OCI-LY7 (cell line): ENCODE measurements at regions not wholly inside any gene's neighbourhood (a gene's known extent, or its start where the extent isn't known, plus 50 kb on each side); places are given as distances from the start of the nearest gene placed in this dataset.
"Not testable (repeated sequence)": the region's sequence is repeated elsewhere in the genome, so short reads cannot be mapped to it uniquely, and the experiment has no call there.

Source experiments
- BruUV-seq: library from RNA; stranded (reverse); fragments of 400-500 nt; replicated peaks from 2 replicates; lab custom pipeline; 2021; lab: Mats Ljungman, UMichigan
- CTCF ChIA-PET: fragments of 300-600 bp; sonication (Branson Sonifier 250); formaldehyde crosslinking; loops from one replicate; lab custom pipeline; 2022; ENCODE audit warnings: antibody characterized with exemption; ENCODE audit not compliant: unreplicated experiment; lab: Charles Lee
- POLR2A ChIA-PET: fragments of 300-600 bp; sonication (Branson Sonifier 250); formaldehyde crosslinking; loops from one replicate; lab custom pipeline; 2022; ENCODE audit warnings: antibody characterized with exemption; lab: Charles Lee
- DNase-seq: peaks from one replicate; pipeline ENCODE4 v3.0.0-alpha.2; 2015; ENCODE audit warnings: low spot score
- H2AFZ ChIP-seq: fragments of 200-600 bp; sonication (generic), shearing (Covaris generic); 2 replicates; pipeline ENCODE4 v1.6.1; 2014; ENCODE audit warnings: mild to moderate bottlenecking, antibody characterized with exemption, low read length, moderate library complexity
- H3K27ac ChIP-seq: fragments of 200-600 bp; sonication (generic); 2 replicates; pipeline ENCODE4 v1.5.1; 2014; ENCODE audit warnings: mixed run types, low read depth, mild to moderate bottlenecking, moderate library complexity, low read length, inconsistent platforms; ENCODE audit not compliant: poor library complexity, severe bottlenecking
- H3K36me3 ChIP-seq: fragments of 200-600 bp; sonication (generic); 2 replicates; pipeline ENCODE4 v1.6.1; 2014; ENCODE audit warnings: mild to moderate bottlenecking, antibody characterized with exemption, low read length, moderate library complexity, mixed read lengths; ENCODE audit not compliant: insufficient read depth
- H3K4me1 ChIP-seq: fragments of 200-600 bp; sonication (generic); 2 replicates; pipeline ENCODE4 v1.5.1; 2014; ENCODE audit warnings: mild to moderate bottlenecking, low read length; ENCODE audit not compliant: insufficient read depth, poor library complexity, severe bottlenecking
- H3K4me2 ChIP-seq: fragments of 200-600 bp; sonication (generic); 2 replicates; pipeline ENCODE4 v1.6.1; 2014; ENCODE audit warnings: mild to moderate bottlenecking, low read length
- H3K4me3 ChIP-seq: fragments of 200-600 bp; sonication (generic); 2 replicates; pipeline ENCODE4 v1.5.1; 2014; ENCODE audit warnings: mild to moderate bottlenecking, low read depth, low read length; ENCODE audit not compliant: poor library complexity, severe bottlenecking
- H3K79me2 ChIP-seq: fragments of 200-600 bp; sonication (generic); 2 replicates; pipeline ENCODE4 v1.6.1; 2016; ENCODE audit warnings: low read depth, mild to moderate bottlenecking, low read length, moderate library complexity, mixed read lengths; ENCODE audit not compliant: insufficient read depth
- H3K9me2 ChIP-seq: fragments of 200-600 bp; sonication (generic); 2 replicates; pipeline ENCODE4 v1.6.1; 2016; ENCODE audit warnings: mild to moderate bottlenecking, low read length, mixed read lengths; ENCODE audit not compliant: insufficient read depth
- H3K9me3 ChIP-seq: fragments of 200-600 bp; sonication (generic); 2 replicates; pipeline ENCODE4 v1.6.1; 2014; ENCODE audit warnings: mild to moderate bottlenecking, mixed run types, low read length, mixed read lengths
- H4K20me1 ChIP-seq: fragments of 200-600 bp; sonication (generic); 2 replicates; pipeline ENCODE4 v1.6.1; 2014; ENCODE audit warnings: mild to moderate bottlenecking, antibody characterized with exemption, low read length, moderate library complexity, mixed read lengths; ENCODE audit not compliant: insufficient read depth
- EZH2phosphoT487 ChIP-seq: fragments of 200-600 bp; sonication (generic); IDR thresholded peaks from 2 replicates; pipeline ENCODE4 v1.6.1; 2018; ENCODE audit warnings: low read depth, borderline replicate concordance, mild to moderate bottlenecking, mixed run types, antibody characterized with exemption, low read length, moderate library complexity, mixed read lengths
- intact Hi-C: fragments of 100-400 bp; cut with micrococcal nuclease; formaldehyde crosslinking; loops from one replicate; pipeline ENCODE4 v1.10.0; 2022; ENCODE audit not compliant: unreplicated experiment
- TF ChIP-seq, protein P1 (sequence below): fragments of 200-600 bp; sonication (generic); conservative IDR thresholded peaks from 2 replicates; pipeline ENCODE4 v1.5.1; 2014; ENCODE audit warnings: mild to moderate bottlenecking, antibody characterized with exemption, low read length, moderate library complexity, mixed read lengths

DNA sequence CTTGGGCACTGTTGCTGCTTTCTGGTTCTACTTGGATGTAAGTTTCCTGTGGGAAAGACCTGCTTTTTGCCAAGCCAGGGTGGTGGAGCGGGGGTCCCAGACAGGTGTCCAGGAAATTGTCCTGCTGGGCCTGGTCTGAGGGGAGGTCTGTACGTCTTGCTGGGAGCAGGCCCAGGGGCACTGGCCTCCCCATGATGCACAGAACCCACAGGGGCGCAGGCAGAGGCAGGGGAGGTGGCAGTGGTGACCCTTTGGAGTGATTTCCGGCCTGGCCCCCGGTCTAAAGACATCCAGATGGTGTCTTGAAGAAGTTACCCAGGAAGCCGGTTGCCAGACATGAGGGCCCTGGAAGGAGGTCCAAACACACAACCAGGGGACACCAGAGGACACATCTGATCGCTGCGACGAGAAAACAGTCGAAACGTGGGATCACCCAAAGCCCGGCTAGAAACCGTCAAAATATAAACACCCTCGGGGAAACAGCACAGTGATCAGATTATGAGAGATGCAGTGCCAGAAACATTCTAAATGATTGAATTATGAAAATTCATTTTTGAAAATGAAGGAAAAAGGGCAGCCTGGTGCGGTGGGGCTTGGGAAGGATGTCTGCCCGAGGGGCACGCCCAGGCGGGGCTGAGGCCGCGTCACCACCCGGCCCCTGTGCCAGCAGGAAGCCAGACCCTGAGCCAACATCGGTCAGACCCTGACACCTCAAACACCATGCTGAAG, 59.6 kb downstream of the TMEM270 start:
- Histone ChIP-seq H3K79me2 (no peaks in the 10 kb centered on the region), H3K4me2 (no peak overlapping the region), H3K4me3 (no peak overlapping the region), H3K9me3 (no peaks in the 10 kb centered on the region), H4K20me1 (no peaks in the 10 kb centered on the region), H3K4me1 (no peaks in the 10 kb centered on the region), H3K27ac (no peak overlapping the region), H2AFZ (no peak overlapping the region), H3K36me3 (no peaks in the 10 kb centered on the region), H3K9me2 (no peaks in the 10 kb centered on the region)
- ChIA-PET POLR2A (no interaction called here), CTCF (no interaction called here)
- intact Hi-C loops = no loop called here
- TF ChIP-seq, protein P1, sequence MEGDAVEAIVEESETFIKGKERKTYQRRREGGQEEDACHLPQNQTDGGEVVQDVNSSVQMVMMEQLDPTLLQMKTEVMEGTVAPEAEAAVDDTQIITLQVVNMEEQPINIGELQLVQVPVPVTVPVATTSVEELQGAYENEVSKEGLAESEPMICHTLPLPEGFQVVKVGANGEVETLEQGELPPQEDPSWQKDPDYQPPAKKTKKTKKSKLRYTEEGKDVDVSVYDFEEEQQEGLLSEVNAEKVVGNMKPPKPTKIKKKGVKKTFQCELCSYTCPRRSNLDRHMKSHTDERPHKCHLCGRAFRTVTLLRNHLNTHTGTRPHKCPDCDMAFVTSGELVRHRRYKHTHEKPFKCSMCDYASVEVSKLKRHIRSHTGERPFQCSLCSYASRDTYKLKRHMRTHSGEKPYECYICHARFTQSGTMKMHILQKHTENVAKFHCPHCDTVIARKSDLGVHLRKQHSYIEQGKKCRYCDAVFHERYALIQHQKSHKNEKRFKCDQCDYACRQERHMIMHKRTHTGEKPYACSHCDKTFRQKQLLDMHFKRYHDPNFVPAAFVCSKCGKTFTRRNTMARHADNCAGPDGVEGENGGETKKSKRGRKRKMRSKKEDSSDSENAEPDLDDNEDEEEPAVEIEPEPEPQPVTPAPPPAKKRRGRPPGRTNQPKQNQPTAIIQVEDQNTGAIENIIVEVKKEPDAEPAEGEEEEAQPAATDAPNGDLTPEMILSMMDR = no peak
- no peak for TF ChIP-seq EZH2phosphoT487
- DNase-seq = no peak
- BruUV-seq = no TSS peak

DNA sequence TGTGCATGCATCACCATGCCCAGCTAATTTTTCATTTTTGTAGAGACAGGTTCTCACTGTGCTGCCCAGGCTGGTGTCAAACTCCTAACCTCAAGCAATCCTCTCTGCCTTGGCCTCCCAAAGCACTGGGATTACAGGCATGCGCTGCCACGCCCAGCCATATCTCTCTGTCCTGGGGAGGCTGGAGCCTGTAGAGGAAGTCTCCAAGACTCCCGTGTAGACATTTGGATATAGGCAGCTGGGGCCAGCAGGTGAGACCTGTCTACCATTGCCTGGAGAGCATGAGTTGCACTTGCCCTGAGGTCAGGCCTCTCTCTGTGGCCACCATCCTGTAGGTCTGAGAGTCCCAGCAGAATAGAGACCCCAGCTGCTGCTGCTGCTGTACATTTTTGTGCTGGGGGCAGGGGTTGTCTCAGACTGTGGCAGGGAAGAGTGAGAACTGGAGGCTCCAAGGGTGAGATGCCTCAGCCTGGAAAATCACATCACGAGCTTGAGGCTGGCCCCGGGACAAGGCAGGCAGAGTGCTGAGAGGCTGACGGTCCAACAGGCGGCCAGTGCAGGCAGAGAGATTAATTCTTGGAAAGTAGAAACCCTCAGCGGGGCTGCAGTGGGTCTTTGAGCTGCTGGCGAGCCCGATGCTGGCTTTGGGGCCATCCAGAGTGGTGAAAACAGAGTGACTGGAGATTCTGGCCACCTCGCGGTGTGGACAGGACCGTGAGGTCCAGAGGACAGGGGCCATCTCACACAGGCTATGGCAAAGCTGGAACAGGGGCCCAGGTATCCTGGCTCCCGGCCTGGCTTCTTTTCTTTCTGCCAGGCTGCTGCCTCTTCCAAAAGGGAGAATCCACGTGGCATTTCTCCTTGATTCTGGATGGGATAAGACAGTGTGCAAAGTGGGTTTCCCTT, 60.9 kb downstream of the TMEM270 start:
- H3K9me3 ChIP-seq = no peaks in the 10 kb centered on the region
- no TSS peak for BruUV-seq
- no peaks in the 10 kb centered on the region for H3K4me1 ChIP-seq
- ChIA-PET POLR2A (no interaction called here), CTCF (no interaction called here)
- TF ChIP-seq, protein P1 = no peak
- TF ChIP-seq EZH2phosphoT487 = no peak
- no peaks in the 10 kb centered on the region for H3K36me3 ChIP-seq
- DNase-seq = no peak
- no peak overlapping the region for H2AFZ ChIP-seq
- no peak overlapping the region for H3K4me2 ChIP-seq
- H3K79me2 ChIP-seq = no peaks in the 10 kb centered on the region
- H3K4me3 ChIP-seq = no peak overlapping the region
- no peak overlapping the region for H3K27ac ChIP-seq
- H4K20me1 ChIP-seq = no peaks in the 10 kb centered on the region
- H3K9me2 ChIP-seq = no peaks in the 10 kb centered on the region
- intact Hi-C loops = no loop called here

DNA sequence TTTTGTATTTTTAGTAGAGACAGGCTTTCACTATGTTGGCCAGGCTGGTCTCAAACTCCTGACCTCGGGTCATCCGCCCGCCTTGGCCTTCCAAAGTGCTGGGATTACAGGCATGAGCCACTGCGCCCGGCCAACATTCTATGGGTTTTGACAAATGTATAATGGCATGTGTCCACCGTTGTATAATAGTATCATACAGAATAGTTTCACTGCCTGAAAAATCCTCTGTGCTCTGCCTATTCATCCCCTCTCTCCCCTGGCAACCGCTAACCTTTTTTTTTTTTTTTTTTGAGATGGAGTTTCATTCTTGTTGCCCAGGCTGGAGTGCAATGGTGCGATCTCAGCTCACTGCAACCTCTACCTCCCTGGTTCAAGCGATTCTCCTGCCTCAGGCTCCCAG, 67.7 kb downstream of the TMEM270 start:
- H3K4me3 ChIP-seq, H3K4me1 ChIP-seq, H3K36me3 ChIP-seq, intact Hi-C loops, H3K4me2 ChIP-seq, H2AFZ ChIP-seq, H3K9me3 ChIP-seq, H3K9me2 ChIP-seq, H4K20me1 ChIP-seq, DNase-seq, H3K27ac ChIP-seq, CTCF ChIA-PET, H3K79me2 ChIP-seq, BruUV-seq: not testable (repeated sequence)
- POLR2A ChIA-PET = interaction anchor here (0.6 kb wide), 1 partner anchor 113 kb away, joined by 3 read pairs; no protein-coding TSS in a partner anchor
